HepG2 (cell line): ENCODE measurements at regions not wholly inside any gene's neighbourhood (a gene's known extent, or its start where the extent isn't known, plus 50 kb on each side); places are given as distances from the start of the nearest gene placed in this dataset.

Experiments
- ATAC-seq: fragments of 200-7000 bp; cut with Tn5 transposase; 3 replicates; pipeline ENCODE4 v1.9.1; 2020; ENCODE audit warnings: mild to moderate bottlenecking, moderate library complexity
- BruUV-seq: library from RNA; stranded (reverse); fragments of 400-500 nt; replicated peaks from 2 replicates; lab custom pipeline; 2021; lab: Mats Ljungman, UMichigan
- CTCF ChIA-PET: fragments of 300-600 bp; formaldehyde crosslinking; extraction: SDS; loops from one replicate; lab custom pipeline; 2021; ENCODE audit warnings: low total read pairs, inconsistent platforms, low intra/inter-chr PET ratio; lab: Yijun Ruan, JAX
- POLR2A ChIA-PET: fragments of 350-600 bp; sonication (Branson Sonifier 250); formaldehyde crosslinking; loops from one replicate; lab custom pipeline; 2020; ENCODE audit warnings: antibody characterized with exemption, inconsistent platforms; lab: Yijun Ruan, JAX
- DNase-seq: peaks from one replicate; pipeline ENCODE4 v3.0.0-alpha.2; 2015; ENCODE audit warnings: low spot score
- FAIRE-seq: peaks from 3 replicates; lab custom pipeline; 2011; peaks lifted over from hg19 to GRCh38; lab: Jason Lieb, UNC
- H2AFZ ChIP-seq: one replicate; pipeline ENCODE4 v1.6.1; 2011; ENCODE audit warnings: low read length, inconsistent platforms
- H3K27ac ChIP-seq: fragments of 300-600 bp; 3 replicates; pipeline ENCODE4 v1.8.0; 2011; ENCODE audit warnings: mixed run types, mild to moderate bottlenecking, mixed read lengths, low read length, inconsistent platforms; ENCODE audit not compliant: insufficient read depth; ENCODE audit errors: extremely low read length
- H3K27me3 ChIP-seq, 2 experiments: fragments of 200-600 bp in 1 of 2; 2 replicates in 1 of 2; 3 replicates in 1 of 2; pipeline versions ENCODE4 v1.6.0 to v1.8.0; 2011; ENCODE audit warnings: low read length in 2 of 2, mild to moderate bottlenecking in 2 of 2, moderate library complexity in 2 of 2, inconsistent platforms in 1 of 2; ENCODE audit not compliant: insufficient read depth in 2 of 2, control insufficient read depth in 1 of 2
- H3K36me3 ChIP-seq, 2 experiments: fragments of 200-600 bp in 1 of 2; replicated peaks in 1 of 2; 2 replicates in 1 of 2; 3 replicates in 1 of 2; pipeline versions ENCODE4 v1.5.1 to v1.8.0; 2011; ENCODE audit warnings: low read length in 2 of 2, inconsistent platforms in 1 of 2; ENCODE audit not compliant: insufficient read depth in 2 of 2, control insufficient read depth in 1 of 2
- H3K4me1 ChIP-seq: 2 replicates; pipeline ENCODE4 v1.5.1; 2012; ENCODE audit warnings: low read length, inconsistent platforms; ENCODE audit not compliant: insufficient read depth
- H3K4me2 ChIP-seq: 2 replicates; pipeline ENCODE4 v1.6.0; 2011; ENCODE audit warnings: low read depth, low read length, inconsistent platforms
- H3K4me3 ChIP-seq, 3 experiments: fragments of 200-600 bp in 1 of 3; sonication (generic), shearing (Covaris generic) in 1 of 3; replicated peaks in 1 of 3; 2 replicates each; pipeline ENCODE4 v1.5.1; 2011 to 2016; ENCODE audit warnings: low read length in 3 of 3, inconsistent platforms in 2 of 3, low read depth in 2 of 3, mild to moderate bottlenecking in 2 of 3, control low read depth in 1 of 3, mixed read lengths in 1 of 3; ENCODE audit not compliant: insufficient read depth in 1 of 3
- H3K79me2 ChIP-seq: one replicate; pipeline ENCODE4 v1.6.1; 2011; ENCODE audit warnings: low read length, inconsistent platforms; ENCODE audit not compliant: insufficient read depth
- H3K9ac ChIP-seq: 2 replicates; pipeline ENCODE4 v1.6.0; 2011; ENCODE audit warnings: mild to moderate bottlenecking, low read depth, low read length, inconsistent platforms; ENCODE audit not compliant: insufficient read depth
- H3K9me3 ChIP-seq: 2 replicates; pipeline ENCODE4 v1.5.1; 2012; ENCODE audit warnings: mild to moderate bottlenecking, low read length
- H4K20me1 ChIP-seq: 2 replicates; pipeline ENCODE4 v1.6.0; 2011; ENCODE audit warnings: inconsistent platforms, mild to moderate bottlenecking, low read length, moderate library complexity; ENCODE audit not compliant: insufficient read depth
- ELF3 ChIP-seq: IDR thresholded peaks from 2 replicates; pipeline ENCODE4 v1.6.1; 2016; ENCODE audit warnings: missing genetic modification reagents, missing compliant biosample characterization
- HNRNPLL ChIP-seq: fragments of 200-400 bp; formaldehyde crosslinking; IDR thresholded peaks from 2 replicates; pipeline ENCODE4 v1.6.1; 2017; ENCODE audit warnings: mild to moderate bottlenecking, low read depth, low read length; ENCODE audit not compliant: poor library complexity, severe bottlenecking
- KDM4B ChIP-seq: sonication (generic); formaldehyde crosslinking; IDR thresholded peaks from 2 replicates; pipeline ENCODE4 v1.4.0; 2020; ENCODE audit warnings: missing genetic modification reagents
- MBD4 ChIP-seq: IDR thresholded peaks from 2 replicates; pipeline ENCODE4 v1.6.1; 2012; ENCODE audit warnings: low read length, inconsistent platforms, borderline replicate concordance
- MTF2 ChIP-seq: sonication (generic); formaldehyde crosslinking; IDR thresholded peaks from 2 replicates; pipeline ENCODE4 v1.5.0; 2020; ENCODE audit warnings: missing genetic modification reagents, borderline replicate concordance
- SIX4 ChIP-seq: sonication (generic); formaldehyde crosslinking; IDR thresholded peaks from 2 replicates; pipeline ENCODE4 v1.4.0; 2020; ENCODE audit warnings: missing genetic modification reagents
- SRSF4 ChIP-seq: fragments of 200-400 bp; formaldehyde crosslinking; IDR thresholded peaks from one replicate; pipeline ENCODE4 v1.6.1; 2018; ENCODE audit warnings: mild to moderate bottlenecking, low read depth, low read length, moderate library complexity; ENCODE audit not compliant: poor library complexity, severe bottlenecking
- SRY ChIP-seq: sonication (generic); formaldehyde crosslinking; IDR thresholded peaks from 2 replicates; pipeline ENCODE4 v1.8.0; 2022; ENCODE audit warnings: mild to moderate bottlenecking, missing genetic modification reagents
- TEAD3 ChIP-seq: optimal IDR thresholded peaks from 2 replicates; pipeline ENCODE3; 2016; ENCODE audit warnings: borderline replicate concordance
- ZFP36 ChIP-seq: fragments of 150-350 bp; IDR thresholded peaks from 2 replicates; pipeline ENCODE4 v1.6.1; 2018; ENCODE audit warnings: borderline replicate concordance, low read length, low read depth; ENCODE audit not compliant: partially characterized antibody
- ZNF792 ChIP-seq: IDR thresholded peaks from 2 replicates; pipeline ENCODE4 v1.6.1; 2016
- WGBS: methylation state at CpG from one replicate; pipeline ENCODE4 v1.1.6; 2017; ENCODE audit warnings: low lambda C conversion rate; 5-methylcytosine and 5-hydroxymethylcytosine counted together
- in situ Hi-C: cut with HindIII; loops from 2 replicates; pipeline ENCODE4 v1.10.0; 2017; ENCODE audit warnings: low pct_unique_long_range_greater_than_20kb; ENCODE audit not compliant: extremely low pct_ligation_motif_present
- intact Hi-C: fragments of 100-400 bp; cut with micrococcal nuclease; formaldehyde crosslinking; loops from one replicate; pipeline ENCODE4 v1.10.0; 2022; ENCODE audit not compliant: unreplicated experiment
- TF ChIP-seq, protein P1 (sequence below): sonication (generic); formaldehyde crosslinking; IDR thresholded peaks from 2 replicates; pipeline ENCODE4 v1.4.0; 2020; ENCODE audit warnings: missing genetic modification reagents

DNA sequence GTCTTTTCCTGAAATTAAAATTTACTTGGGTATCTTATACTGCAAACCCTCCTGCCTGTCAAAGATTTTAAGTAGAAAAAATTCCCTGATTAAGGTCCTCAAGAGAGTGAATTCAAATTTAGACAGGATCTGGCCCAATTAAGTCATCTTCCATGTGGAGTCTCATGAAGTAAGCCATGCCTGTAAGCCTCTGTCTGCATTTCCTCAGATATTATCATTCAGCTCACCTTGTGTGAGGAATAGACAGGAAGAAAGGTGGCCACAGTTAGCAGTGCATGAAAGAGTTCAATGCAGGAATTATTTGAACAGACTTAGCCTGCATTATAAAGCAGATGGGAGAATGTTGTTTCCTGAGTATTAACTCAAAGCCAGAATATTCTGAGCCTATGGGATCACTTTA is 174.7 kb downstream of the HS3ST3A1 start:
- CTCF ChIA-PET = no interaction called here
- intact Hi-C loops = no loop called here
- Histone ChIP-seq H4K20me1 (no peaks in the 10 kb centered on the region), H3K9ac (no peak overlapping the region), H3K27me3 (no peaks in the 10 kb centered on the region), H3K27ac (no peak overlapping the region), H3K36me3 (no peaks in the 10 kb centered on the region), H3K9me3 (no peaks in the 10 kb centered on the region), H2AFZ (no peak overlapping the region), H3K4me1 (peaks cover 59% of the 10 kb centered on the region), H3K4me2 (no peak overlapping the region), H3K79me2 (no peaks in the 10 kb centered on the region), H3K4me3 (no peak overlapping the region)
- in situ Hi-C loops = no loop called here
- FAIRE-seq (no peak), ATAC-seq (no peak), DNase-seq (no peak)
- no peak for TF ChIP-seq SRSF4
- TF ChIP-seq TEAD3 (CRISPR knock-in tag) = no peak
- TF ChIP-seq, protein P1, sequence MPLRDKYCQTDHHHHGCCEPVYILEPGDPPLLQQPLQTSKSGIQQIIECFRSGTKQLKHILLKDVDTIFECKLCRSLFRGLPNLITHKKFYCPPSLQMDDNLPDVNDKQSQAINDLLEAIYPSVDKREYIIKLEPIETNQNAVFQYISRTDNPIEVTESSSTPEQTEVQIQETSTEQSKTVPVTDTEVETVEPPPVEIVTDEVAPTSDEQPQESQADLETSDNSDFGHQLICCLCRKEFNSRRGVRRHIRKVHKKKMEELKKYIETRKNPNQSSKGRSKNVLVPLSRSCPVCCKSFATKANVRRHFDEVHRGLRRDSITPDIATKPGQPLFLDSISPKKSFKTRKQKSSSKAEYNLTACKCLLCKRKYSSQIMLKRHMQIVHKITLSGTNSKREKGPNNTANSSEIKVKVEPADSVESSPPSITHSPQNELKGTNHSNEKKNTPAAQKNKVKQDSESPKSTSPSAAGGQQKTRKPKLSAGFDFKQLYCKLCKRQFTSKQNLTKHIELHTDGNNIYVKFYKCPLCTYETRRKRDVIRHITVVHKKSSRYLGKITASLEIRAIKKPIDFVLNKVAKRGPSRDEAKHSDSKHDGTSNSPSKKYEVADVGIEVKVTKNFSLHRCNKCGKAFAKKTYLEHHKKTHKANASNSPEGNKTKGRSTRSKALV = no peak
- no peak for TF ChIP-seq HNRNPLL
- POLR2A ChIA-PET = no interaction called here
- BruUV-seq = no TSS peak

DNA sequence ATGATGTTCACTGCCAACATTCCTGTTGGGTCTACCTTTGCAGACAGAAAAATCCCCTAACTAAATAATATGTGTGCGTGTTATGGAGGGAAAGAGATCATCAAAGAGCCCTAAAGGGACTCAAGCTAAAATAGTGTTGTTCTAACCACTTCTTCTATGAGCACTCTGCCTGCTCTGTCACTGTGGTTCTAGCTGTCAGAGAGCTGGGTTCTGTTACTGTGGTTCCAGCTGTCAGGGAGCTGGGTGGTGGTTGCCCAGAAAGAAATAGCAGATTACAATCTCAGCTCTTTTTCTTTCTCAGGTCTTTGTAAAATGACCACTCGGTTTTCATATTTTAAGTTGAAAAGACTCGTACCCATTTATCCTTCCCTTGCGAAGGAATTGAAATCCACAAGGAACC is 176.3 kb downstream of the HS3ST3A1 start:
- H3K27ac ChIP-seq = no peak overlapping the region
- H3K9ac ChIP-seq = no peak overlapping the region
- no peak for FAIRE-seq
- DNase-seq = no peak
- intact Hi-C loops = no loop called here
- ATAC-seq = no peak
- no peaks in the 10 kb centered on the region for H4K20me1 ChIP-seq
- H3K36me3 ChIP-seq = no peaks in the 10 kb centered on the region
- ChIA-PET POLR2A (no interaction called here), CTCF (no interaction called here)
- no peaks in the 10 kb centered on the region for H3K27me3 ChIP-seq
- H2AFZ ChIP-seq = no peak overlapping the region
- BruUV-seq = no TSS peak
- no peak overlapping the region for H3K4me3 ChIP-seq
- no peaks in the 10 kb centered on the region for H3K9me3 ChIP-seq
- H3K4me1 ChIP-seq = peaks cover 70% of the 10 kb centered on the region
- H3K79me2 ChIP-seq = no peaks in the 10 kb centered on the region
- WGBS = 83% methylated on average over 4 of the region's 4 CpGs
- in situ Hi-C loops = no loop called here
- H3K4me2 ChIP-seq = no peak overlapping the region
- TF ChIP-seq MBD4 (no peak), ZNF792 (CRISPR knock-in tag) (no peak), KDM4B (CRISPR knock-in tag) (no peak), SIX4 (no peak), ZFP36 (no peak), ELF3 (no peak), SRY (no peak), MTF2 (no peak)
